HL-60/S4 (cell line): ENCODE measurements at regions not wholly inside any gene's neighbourhood (a gene's known extent, or its start where the extent isn't known, plus 50 kb on each side); places are given as distances from the start of the nearest gene placed in this dataset.
"Not testable (repeated sequence)": the region's sequence is repeated elsewhere in the genome, so short reads cannot be mapped to it uniquely, and the experiment has no call there.

Experiments
- in situ Hi-C: fragments of 300-500 bp; cut with MboI; formaldehyde crosslinking; loops from 2 replicates; pipeline ENCODE4 v1.14.3; 2022; ENCODE audit warnings: low sequenced_read_pairs

- in situ Hi-C loops: no loop called here
Observed at GRCh38 chr1:182235604-182235951, 156.0 kb downstream of the GLUL start.

- in situ Hi-C loops: no loop called here
Observed at GRCh38 chr1:182229921-182230491, 161.6 kb downstream of the GLUL start.

- in situ Hi-C loops: no loop called here
Observed at GRCh38 chr1:182229451-182229850, 162.1 kb downstream of the GLUL start.

GRCh38 chr1:182227864-182228547 is 163.6 kb downstream of the GLUL start:
- in situ Hi-C loops: no loop called here

DNA sequence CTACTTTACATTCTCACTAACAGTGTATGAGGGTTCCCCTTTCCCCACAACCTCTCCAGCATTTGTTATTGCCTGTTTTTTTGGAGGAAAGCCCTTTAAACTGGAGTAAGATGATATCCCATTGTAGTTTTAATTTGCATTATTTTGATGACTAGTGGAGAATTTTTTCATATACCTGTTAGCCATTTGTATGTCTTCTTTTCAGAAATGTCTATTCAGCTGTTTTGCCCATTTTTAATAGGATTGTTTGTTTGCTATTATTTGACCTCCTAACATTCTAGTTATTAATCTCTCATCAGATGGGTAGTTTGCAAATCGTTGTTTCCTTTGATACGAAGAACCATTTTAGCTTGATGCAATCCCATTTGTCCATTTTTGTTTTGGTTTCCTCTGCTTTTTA is 165.0 kb downstream of the GLUL start:
- in situ Hi-C loops: no loop called here

GRCh38 chr1:182225755-182226154 is 164.2 kb upstream of the ZNF648 start:
- in situ Hi-C loops: not testable (repeated sequence)

DNA sequence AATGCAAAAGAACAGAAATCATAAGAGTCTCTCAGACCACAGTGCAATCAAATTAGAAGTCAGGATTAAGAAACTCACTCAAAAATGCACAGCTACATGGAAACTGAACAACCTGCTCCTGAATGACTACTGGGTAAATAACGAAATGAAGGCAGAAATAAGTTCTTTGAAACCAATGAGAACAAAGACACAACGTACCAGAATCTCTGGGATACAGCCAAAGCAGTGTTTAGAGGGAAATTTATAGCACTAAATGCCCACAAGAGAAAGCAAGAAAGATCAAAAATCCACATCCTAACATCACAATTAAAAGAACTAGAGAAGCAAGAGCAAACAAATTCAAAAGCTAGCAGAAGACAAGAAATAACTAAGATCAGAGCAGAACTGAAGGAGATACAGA is 160.5 kb upstream of the ZNF648 start:
- in situ Hi-C loops: not testable (repeated sequence)

DNA sequence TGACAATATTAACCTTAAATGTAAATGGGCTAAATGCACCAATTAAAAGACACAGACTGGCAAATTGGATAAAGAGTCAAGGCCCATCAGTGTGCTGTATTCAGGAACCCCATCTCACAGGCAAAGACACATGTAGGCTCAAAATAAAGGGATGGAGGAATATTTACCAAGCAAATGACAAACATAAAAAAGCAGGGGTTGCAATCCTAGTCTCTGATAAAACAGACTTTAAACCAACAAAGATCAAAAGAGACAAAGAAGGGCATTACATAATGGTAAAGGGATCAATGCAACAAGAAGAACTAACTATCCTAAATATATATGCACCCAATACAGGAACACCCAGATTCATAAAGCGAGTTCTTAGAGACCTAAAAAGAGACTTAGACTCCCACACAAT is 159.9 kb upstream of the ZNF648 start:
- in situ Hi-C loops: not testable (repeated sequence)

- in situ Hi-C loops: no loop called here
Observed at GRCh38 chr1:182217967-182218366, 156.5 kb upstream of the ZNF648 start.

DNA sequence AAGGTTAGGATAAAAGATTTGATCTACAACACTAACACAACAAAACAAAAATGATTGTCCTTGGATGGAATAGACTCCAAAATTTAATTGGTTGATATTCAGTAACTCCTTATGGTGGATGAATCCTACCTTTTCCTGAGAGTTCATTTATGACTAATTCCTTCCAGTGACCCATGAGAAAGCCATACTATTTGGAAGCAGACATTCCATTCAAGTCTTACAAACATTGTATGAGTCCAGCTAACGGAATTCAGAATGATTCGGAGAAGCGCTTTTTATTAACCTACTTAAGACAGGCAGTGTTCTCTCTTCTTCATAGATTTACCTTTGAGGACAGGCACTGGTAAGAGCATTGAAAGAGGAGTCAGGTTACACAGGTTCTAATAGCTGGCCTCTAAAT is 155.6 kb upstream of the ZNF648 start:
- in situ Hi-C loops: no loop called here

GRCh38 chr1:182215764-182216163 is 154.3 kb upstream of the ZNF648 start:
- in situ Hi-C loops: no loop called here

DNA sequence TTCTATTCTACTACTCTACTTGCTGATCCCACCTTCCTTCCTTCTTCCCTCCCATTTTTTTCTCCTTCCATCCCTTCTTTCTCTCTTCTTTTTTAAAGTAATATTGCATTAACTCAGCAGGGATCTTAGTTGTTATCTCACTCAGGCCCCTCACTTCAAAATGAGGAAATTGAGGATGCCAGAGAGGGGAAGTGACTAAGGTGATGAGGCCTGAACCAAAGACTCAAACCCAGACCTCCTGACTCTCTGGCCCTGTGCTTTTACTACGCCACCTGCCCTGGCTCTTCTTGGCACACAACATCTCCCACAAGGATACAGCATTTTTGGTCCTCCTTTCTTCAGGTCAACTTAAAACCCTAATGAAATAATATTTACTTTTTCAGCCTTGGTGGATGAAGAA is 151.7 kb upstream of the ZNF648 start:
- in situ Hi-C loops: no loop called here

- in situ Hi-C loops: no loop called here
Observed at GRCh38 chr1:182211386-182211785, 149.9 kb upstream of the ZNF648 start.

DNA sequence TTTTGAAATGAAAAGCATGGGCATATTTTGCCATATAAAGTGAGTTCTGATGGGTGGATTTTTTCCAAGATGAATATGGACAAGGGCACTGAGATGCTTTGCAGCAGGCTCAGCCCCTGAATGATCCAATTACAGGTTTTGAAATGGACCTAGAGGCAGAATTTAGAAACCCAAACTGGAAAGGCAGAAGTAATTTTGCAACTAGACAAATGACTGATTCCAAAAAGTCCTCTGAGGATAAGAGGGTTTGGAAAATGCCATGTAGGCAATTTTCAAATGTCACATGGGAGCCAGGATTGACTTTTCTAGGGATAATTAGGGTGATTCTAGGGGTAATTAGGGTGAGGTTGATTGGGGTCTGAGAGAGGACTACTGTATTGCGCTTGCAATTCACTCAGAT is 148.9 kb upstream of the ZNF648 start:
- in situ Hi-C loops: no loop called here

- in situ Hi-C loops: no loop called here
Observed at GRCh38 chr1:182207300-182207699, 145.8 kb upstream of the ZNF648 start.

- in situ Hi-C loops: no loop called here
Observed at GRCh38 chr1:182206626-182207239, 145.2 kb upstream of the ZNF648 start.

DNA sequence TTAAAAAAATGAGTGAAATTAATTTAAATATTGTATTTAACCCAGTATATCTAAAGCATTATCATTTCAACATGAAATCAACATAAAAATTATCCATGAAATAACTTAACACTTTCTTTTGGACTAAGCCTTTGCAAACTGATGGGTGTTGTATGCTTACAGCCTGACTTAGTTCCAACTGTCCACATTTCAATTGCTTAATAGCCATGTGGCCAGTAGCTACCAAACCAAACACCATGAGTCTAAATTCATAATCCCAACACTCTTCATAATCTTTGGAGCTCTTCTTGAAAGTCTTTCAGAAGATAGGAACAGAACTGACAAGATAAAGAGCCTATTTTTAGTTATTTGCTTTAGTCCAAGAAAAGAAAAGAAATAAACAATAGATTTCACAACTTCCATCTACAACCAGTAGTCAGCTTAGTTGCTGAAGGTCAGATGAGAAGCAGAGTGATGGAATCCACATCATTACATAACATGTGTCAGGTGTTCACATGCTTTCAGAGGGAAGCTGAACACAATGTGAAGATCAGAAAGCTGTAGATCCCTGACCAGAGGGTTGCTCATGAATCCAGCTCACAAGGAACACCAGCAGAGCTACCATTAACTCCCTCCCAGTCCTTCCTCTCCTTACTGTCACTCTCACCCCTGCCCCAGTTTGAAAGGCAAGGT is 144.0 kb upstream of the ZNF648 start:
- in situ Hi-C loops: no loop called here

DNA sequence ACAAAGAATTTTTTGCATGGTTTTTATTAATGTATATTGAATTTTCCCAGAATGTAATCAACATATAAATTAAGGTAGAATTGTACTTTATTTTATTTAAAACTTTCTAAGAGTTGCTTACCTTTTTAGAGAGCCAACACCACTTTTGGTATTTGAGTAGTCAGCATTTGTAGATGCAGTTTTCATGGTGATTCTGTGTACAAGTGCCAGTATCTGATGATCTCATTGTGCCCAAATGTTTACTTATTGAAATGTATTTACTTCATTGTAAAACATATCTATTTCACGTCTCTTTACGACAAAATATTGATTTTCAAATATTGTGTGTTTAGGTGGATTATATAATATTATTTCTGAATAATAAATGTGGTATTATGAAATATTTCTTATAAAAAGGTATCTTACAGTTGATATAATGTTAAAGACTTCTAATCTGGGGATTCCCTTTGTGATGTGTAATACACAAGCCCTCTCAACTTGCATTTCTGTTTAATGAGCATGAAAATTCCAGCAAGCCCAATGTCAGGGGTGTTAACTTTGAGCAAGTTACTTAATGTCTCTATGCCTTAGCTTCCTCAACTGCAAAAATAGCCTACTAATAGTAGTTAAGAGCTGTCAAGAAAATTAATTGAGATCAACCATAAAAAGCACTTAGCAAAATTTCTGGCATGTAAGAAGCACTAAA is 141.8 kb upstream of the ZNF648 start:
- in situ Hi-C loops: no loop called here

DNA sequence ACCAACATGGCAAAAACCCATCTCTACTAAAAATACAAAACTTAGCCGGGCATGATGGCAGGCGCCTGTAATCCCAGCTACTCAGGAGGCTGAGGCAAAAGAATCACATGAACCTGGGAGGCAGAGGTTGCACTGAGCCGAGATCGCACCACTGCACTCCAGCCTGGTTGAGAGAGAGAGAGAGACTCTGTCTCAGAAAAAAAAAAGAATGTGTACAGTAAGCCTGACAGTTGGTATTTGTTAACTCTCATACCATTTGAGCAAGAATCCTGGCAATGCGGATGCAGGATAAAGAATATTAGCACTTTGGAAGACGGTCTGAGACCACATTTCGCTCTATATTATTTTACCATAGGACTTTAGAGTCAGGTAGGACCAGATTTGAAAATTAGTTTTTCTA is 140.0 kb upstream of the ZNF648 start:
- in situ Hi-C loops: not testable (repeated sequence)

GRCh38 chr1:182200025-182200812 is 138.7 kb upstream of the ZNF648 start:
- in situ Hi-C loops: no loop called here
